ENCODE measurements at regions not wholly inside any gene's neighbourhood (a gene's known extent, or its start where the extent isn't known, plus 50 kb on each side); places are given as distances from the start of the nearest gene placed in this dataset.
A peak's percentile ranks its signal among the peaks of the same experiment; 100 is the strongest.

DNA sequence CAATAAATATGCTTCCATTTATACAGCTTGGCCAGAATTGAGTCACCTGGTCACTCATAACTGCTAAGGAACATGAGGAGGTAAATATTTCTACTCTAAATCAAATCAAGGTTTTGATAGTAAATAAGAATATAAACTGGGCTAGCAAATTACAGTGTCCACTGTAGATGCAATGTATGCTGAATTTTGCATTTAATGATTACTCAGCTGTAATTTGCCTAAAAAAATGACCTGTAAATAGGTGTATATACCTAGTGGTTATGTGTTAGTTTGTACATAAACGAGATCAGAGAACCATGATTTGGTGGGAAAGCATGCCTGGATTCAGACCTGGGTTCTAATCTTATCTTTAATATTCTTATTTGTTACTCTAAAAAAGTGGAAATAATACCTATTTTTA, 76.6 kb upstream of the CNTN1 start:
- H3K4me3 ChIP-seq (ENCODE audit: control insufficient read depth, low read depth, low read length), result no peak overlapping the region
- TF ChIP-seq, protein P1, sequence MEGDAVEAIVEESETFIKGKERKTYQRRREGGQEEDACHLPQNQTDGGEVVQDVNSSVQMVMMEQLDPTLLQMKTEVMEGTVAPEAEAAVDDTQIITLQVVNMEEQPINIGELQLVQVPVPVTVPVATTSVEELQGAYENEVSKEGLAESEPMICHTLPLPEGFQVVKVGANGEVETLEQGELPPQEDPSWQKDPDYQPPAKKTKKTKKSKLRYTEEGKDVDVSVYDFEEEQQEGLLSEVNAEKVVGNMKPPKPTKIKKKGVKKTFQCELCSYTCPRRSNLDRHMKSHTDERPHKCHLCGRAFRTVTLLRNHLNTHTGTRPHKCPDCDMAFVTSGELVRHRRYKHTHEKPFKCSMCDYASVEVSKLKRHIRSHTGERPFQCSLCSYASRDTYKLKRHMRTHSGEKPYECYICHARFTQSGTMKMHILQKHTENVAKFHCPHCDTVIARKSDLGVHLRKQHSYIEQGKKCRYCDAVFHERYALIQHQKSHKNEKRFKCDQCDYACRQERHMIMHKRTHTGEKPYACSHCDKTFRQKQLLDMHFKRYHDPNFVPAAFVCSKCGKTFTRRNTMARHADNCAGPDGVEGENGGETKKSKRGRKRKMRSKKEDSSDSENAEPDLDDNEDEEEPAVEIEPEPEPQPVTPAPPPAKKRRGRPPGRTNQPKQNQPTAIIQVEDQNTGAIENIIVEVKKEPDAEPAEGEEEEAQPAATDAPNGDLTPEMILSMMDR (IDR thresholded peaks at IDR 0.05; ENCODE audit: control insufficient read depth, insufficient read depth, low read depth, low read length, missing control alignments), result no peak

DNA sequence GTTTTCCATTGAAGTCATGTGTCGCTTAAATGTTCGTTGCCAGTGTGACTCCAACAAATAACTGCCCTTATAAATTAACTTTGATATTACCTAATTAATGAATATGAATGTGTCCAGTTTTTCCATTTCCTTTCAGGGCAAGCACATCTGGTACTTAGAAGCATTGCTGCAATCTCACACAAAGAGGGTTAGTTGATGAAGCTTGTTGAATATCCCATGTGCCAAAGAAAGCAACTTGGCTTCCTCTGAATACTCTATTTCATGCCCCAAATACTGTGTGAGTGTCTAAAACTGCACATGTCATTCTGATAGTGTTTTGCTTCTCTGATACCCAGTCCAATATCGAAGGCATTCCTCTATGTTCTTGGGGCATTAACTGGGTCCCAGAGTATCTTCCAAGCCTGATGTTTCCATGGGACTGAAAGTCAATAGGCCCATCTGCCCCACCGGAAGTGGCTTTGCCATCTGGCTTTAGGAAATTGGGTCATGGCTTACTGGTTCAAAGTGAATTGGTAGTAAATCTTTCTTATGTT, 75.8 kb upstream of the CNTN1 start:
- H3K4me3 ChIP-seq (ENCODE audit: control insufficient read depth, low read depth, low read length), result no peak overlapping the region
- TF ChIP-seq, protein P1 (IDR thresholded peaks at IDR 0.05; ENCODE audit: control insufficient read depth, insufficient read depth, low read depth, low read length, missing control alignments), result no peak
- DNase-seq (ENCODE audit: low read depth), result no peak

More for the DNA sequence above, 76.6 kb upstream of the CNTN1 start:
- DNase-seq (ENCODE audit: low read depth), result no peak

DNA sequence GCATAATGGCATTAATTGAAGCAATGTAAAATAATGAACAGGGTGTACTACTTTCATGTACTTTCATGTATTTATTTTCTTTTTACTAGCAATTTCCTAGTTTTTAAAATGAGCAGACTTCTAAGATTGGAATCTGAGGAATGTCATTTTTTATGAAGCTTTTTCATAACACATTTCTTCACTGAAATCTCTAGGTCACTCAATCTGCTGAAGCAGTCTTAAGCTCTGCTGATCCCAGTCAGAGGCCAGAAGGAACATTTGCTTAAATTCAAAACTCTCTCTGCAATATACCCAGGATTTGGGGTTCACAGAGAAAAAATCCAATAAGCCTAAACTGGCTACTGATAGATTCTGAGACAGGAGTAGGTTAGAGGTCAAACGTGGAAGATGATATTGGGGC, 73.6 kb upstream of the CNTN1 start:
- H3K4me3 ChIP-seq (ENCODE audit: control insufficient read depth, low read depth, low read length), result no peak overlapping the region
- no peak for DNase-seq (ENCODE audit: low read depth)
- TF ChIP-seq, protein P1 (IDR thresholded peaks at IDR 0.05; ENCODE audit: control insufficient read depth, insufficient read depth, low read depth, low read length, missing control alignments), result no peak

DNA sequence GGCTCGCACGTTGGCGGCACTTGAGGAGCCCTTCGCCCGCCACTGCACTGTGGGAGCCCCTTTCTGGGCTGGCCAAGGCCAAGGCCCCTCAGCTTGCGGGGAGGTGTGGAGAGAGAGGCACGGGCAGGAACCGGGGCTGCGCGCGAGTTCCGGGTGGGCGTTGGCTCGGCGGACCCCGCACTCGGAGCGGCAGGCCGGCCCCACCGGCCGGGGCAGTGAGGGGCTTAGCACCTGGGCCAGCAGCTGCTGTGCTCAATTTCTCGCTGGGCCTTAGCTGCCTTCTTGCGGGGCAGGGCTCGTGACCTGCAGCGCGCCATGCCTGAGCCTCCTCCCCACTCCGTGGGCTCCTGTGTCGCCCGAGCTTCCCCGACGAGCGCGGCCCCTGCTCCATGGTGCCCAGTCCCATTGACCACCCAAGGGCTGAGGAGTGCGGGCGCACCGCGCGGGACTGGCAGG, 71.6 kb upstream of the CNTN1 start:
- TF ChIP-seq, protein P1 (IDR thresholded peaks at IDR 0.05; ENCODE audit: control insufficient read depth, insufficient read depth, low read depth, low read length, missing control alignments), result no peak
- DNase-seq (ENCODE audit: low read depth), result no peak
- H3K4me3 ChIP-seq (ENCODE audit: control insufficient read depth, low read depth, low read length), result no peak overlapping the region

DNA sequence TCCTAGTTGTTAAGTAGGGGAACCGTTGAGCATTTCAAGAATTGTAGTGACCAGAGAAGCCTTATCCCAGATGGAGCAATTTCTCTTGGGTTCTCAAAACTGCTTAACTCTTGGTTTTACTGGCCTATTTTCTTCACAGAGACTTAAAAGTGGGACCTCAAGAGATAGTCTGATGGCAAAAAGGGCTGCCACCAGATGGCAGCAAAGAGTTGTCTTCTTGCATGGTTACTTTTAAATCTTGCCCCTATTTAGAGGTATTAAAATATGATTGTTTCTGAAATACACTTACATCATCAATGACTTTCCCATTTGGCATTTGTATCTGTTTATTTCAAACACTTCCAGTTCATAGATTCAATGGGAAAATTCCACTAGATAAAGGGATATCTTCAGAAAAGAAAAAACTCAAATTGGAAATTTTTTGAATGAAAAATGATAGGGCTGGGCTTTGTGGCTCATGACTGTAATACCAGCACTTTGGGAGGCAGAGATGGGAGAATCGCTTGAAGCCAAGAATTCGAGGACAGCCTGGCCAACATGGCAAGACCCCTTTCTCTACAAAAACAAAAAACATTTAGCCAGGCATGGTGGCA, 69.9 kb upstream of the CNTN1 start:
- no peak overlapping the region for H3K4me3 ChIP-seq (ENCODE audit: control insufficient read depth, low read depth, low read length)
- no peak for DNase-seq (ENCODE audit: low read depth)
- TF ChIP-seq, protein P1 (IDR thresholded peaks at IDR 0.05; ENCODE audit: control insufficient read depth, insufficient read depth, low read depth, low read length, missing control alignments), result peak; percentile 57

DNA sequence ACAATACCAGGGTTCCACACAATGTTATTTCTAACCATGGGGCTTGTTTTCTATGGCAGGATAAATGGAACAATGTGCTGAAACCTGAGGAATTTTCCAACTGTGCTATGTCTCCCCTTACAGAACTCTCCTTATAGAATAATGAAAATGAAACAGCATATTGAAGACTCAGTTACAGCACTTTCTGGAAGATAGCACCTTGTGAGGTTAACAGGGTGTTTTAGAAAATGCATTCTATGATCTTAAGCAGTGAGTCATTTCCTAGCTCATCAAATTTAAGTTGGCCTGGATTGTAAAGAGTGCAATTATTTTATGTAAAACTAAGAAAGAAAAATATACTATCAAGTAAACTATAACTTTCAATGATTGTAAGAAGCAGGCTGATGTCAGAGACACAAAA, 60.1 kb upstream of the CNTN1 start:
- no peak for DNase-seq (ENCODE audit: low read depth)
- TF ChIP-seq, protein P1 (IDR thresholded peaks at IDR 0.05; ENCODE audit: control insufficient read depth, insufficient read depth, low read depth, low read length, missing control alignments), result no peak
- H3K4me3 ChIP-seq (ENCODE audit: control insufficient read depth, low read depth, low read length), result no peak overlapping the region

Data from AG09309 (cell line).